H1 (cell line): ENCODE measurements at regions not wholly inside any gene's neighbourhood (a gene's known extent, or its start where the extent isn't known, plus 50 kb on each side); places are given as distances from the start of the nearest gene placed in this dataset.

ENCODE experiments used
- CTCF ChIA-PET: fragments of 300-600 bp; sonication (Branson Sonifier 250); formaldehyde crosslinking; loops from one replicate; lab custom pipeline; 2021; ENCODE audit not compliant: partially characterized antibody; lab: Charles Lee
- POLR2A ChIA-PET: fragments of 300-600 bp; sonication (Branson Sonifier 250); formaldehyde crosslinking; loops from one replicate; lab custom pipeline; 2021; ENCODE audit warnings: inconsistent platforms; ENCODE audit not compliant: partially characterized antibody; lab: Charles Lee
- DNase-seq, 2 experiments: peaks; one replicate each; pipeline versions ENCODE4 v3.0.0 to v3.0.0-alpha.2; 2010 to 2022; ENCODE audit warnings: low spot score in 2 of 2, low read depth in 1 of 2, mixed read lengths in 1 of 2
- FAIRE-seq: peaks from 2 replicates; lab custom pipeline; 2011; peaks lifted over from hg19 to GRCh38; lab: Jason Lieb, UNC
- H2AFZ ChIP-seq: 2 replicates; pipeline ENCODE4 v1.8.1; 2012; ENCODE audit warnings: low read length, inconsistent platforms
- H2AK5ac ChIP-seq: 2 replicates; pipeline ENCODE4 v1.6.1; 2013; ENCODE audit warnings: low read depth, low read length
- H2BK120ac ChIP-seq: replicated peaks from 2 replicates; pipeline ENCODE3; 2013; ENCODE audit warnings: low read depth, low read length, inconsistent platforms
- H2BK12ac ChIP-seq: 2 replicates; pipeline ENCODE4 v1.6.1; 2013; ENCODE audit warnings: low read depth, low read length
- H2BK15ac ChIP-seq: 2 replicates; pipeline ENCODE4 v1.6.1; 2013; ENCODE audit warnings: low read length
- H2BK20ac ChIP-seq: 2 replicates; pipeline ENCODE4 v1.6.1; 2013; ENCODE audit warnings: low read length
- H2BK5ac ChIP-seq: 2 replicates; pipeline ENCODE4 v1.6.1; 2013; ENCODE audit warnings: low read depth, low read length
- H3K14ac ChIP-seq: 2 replicates; pipeline ENCODE4 v1.6.1; 2013; ENCODE audit warnings: inconsistent platforms; ENCODE audit not compliant: insufficient read length
- H3K18ac ChIP-seq: 2 replicates; pipeline ENCODE4 v1.6.1; 2013; ENCODE audit warnings: low read length; ENCODE audit errors: extremely low read depth
- H3K23ac ChIP-seq: 2 replicates; pipeline ENCODE4 v1.6.1; 2013; ENCODE audit warnings: inconsistent platforms; ENCODE audit not compliant: insufficient read length
- H3K23me2 ChIP-seq: 2 replicates; pipeline ENCODE4 v1.6.1; 2013; ENCODE audit warnings: low read depth, low read length
- H3K27ac ChIP-seq: 2 replicates; pipeline ENCODE4 v1.6.1; 2011; ENCODE audit warnings: low read depth, low read length, inconsistent platforms
- H3K27me3 ChIP-seq, 4 experiments: replicated peaks in 1 of 4; 1 replicate in 1 of 4; 2 replicates in 3 of 4; pipeline versions ENCODE4 v1.6.1 to v1.8.1; 2011 to 2013; ENCODE audit warnings: low read length in 3 of 4, mild to moderate bottlenecking in 3 of 4, inconsistent platforms in 2 of 4, mixed read lengths in 2 of 4, moderate library complexity in 1 of 4; ENCODE audit not compliant: control insufficient read depth in 3 of 4, insufficient read depth in 3 of 4; ENCODE audit errors: extremely low read depth in 1 of 4
- H3K36me3 ChIP-seq, 4 experiments: 2 replicates each; pipeline versions ENCODE4 v1.6.1 to v1.8.1; 2011 to 2013; ENCODE audit warnings: mild to moderate bottlenecking in 4 of 4, low read length in 3 of 4, moderate library complexity in 2 of 4, control low read depth in 1 of 4, inconsistent platforms in 1 of 4; ENCODE audit not compliant: insufficient read depth in 4 of 4, control insufficient read depth in 2 of 4
- H3K4ac ChIP-seq: replicated peaks from 2 replicates; pipeline ENCODE3; 2013; ENCODE audit warnings: low read length, low read depth, mixed read lengths, inconsistent platforms; ENCODE audit not compliant: insufficient read length
- H3K4me1 ChIP-seq, 4 experiments: replicated peaks in 1 of 4; 1 replicate in 1 of 4; 2 replicates in 3 of 4; pipeline versions ENCODE4 v1.6.1 to v1.8.1; 2011 to 2013; ENCODE audit warnings: low read length in 3 of 4, inconsistent platforms in 2 of 4, mixed read lengths in 1 of 4; ENCODE audit not compliant: insufficient read depth in 4 of 4, control insufficient read depth in 3 of 4
- H3K4me2 ChIP-seq, 2 experiments: 2 replicates each; pipeline versions ENCODE4 v1.6.1 to v1.8.1; 2011 to 2013; ENCODE audit warnings: low read depth in 2 of 2, low read length in 2 of 2, control low read depth in 1 of 2, inconsistent platforms in 1 of 2, mild to moderate bottlenecking in 1 of 2; ENCODE audit not compliant: insufficient read depth in 1 of 2
- H3K4me3 ChIP-seq, 4 experiments: fragments of 200-600, 300-600 bp in 1 of 4; sonication (generic), shearing (Covaris generic), sonication (Bioruptor Twin) in 1 of 4; 2 replicates each; pipeline versions ENCODE4 v1.5.1 to v1.8.1; 2011 to 2016; ENCODE audit warnings: low read length in 4 of 4, low read depth in 3 of 4, control low read depth in 2 of 4, inconsistent platforms in 2 of 4, mild to moderate bottlenecking in 2 of 4, mixed read lengths in 1 of 4, moderate library complexity in 1 of 4; ENCODE audit not compliant: insufficient read depth in 2 of 4; ENCODE audit errors: extremely low read depth in 1 of 4
- H3K56ac ChIP-seq: replicated peaks from 2 replicates; pipeline ENCODE3; 2013; ENCODE audit warnings: low read depth, mild to moderate bottlenecking, mixed read lengths, low read length, inconsistent platforms; ENCODE audit not compliant: insufficient read length
- H3K79me1 ChIP-seq: 2 replicates; pipeline ENCODE4 v1.6.1; 2013; ENCODE audit warnings: low read depth, low read length, control low read depth
- H3K79me2 ChIP-seq, 2 experiments: 2 replicates each; pipeline versions ENCODE4 v1.6.1 to v1.8.1; 2012 to 2013; ENCODE audit warnings: low read length in 2 of 2, mild to moderate bottlenecking in 2 of 2, inconsistent platforms in 1 of 2; ENCODE audit not compliant: insufficient read depth in 2 of 2, control insufficient read depth in 1 of 2
- H3K9ac ChIP-seq, 4 experiments: replicated peaks in 1 of 4; 1 replicate in 1 of 4; 2 replicates in 3 of 4; pipeline versions ENCODE4 v1.6.1 to v1.8.1; 2011 to 2013; ENCODE audit warnings: low read depth in 3 of 4, low read length in 3 of 4, control low read depth in 2 of 4, mild to moderate bottlenecking in 2 of 4, moderate library complexity in 2 of 4, inconsistent platforms in 1 of 4; ENCODE audit errors: extremely low read depth in 1 of 4
- H3K9me3 ChIP-seq, 2 experiments: 2 replicates each; pipeline versions ENCODE4 v1.6.1 to v1.8.1; 2012 to 2013; ENCODE audit warnings: mild to moderate bottlenecking in 2 of 2, moderate library complexity in 2 of 2, control low read depth in 1 of 2, inconsistent platforms in 1 of 2, low read depth in 1 of 2, low read length in 1 of 2, mixed read lengths in 1 of 2; ENCODE audit not compliant: insufficient read depth in 2 of 2
- H4K20me1 ChIP-seq, 2 experiments: replicated peaks in 1 of 2; 2 replicates each; pipeline versions ENCODE3 to v1.8.1; 2011 to 2013; ENCODE audit warnings: inconsistent platforms in 2 of 2, low read length in 2 of 2, mild to moderate bottlenecking in 1 of 2; ENCODE audit not compliant: insufficient read depth in 2 of 2, control insufficient read depth in 1 of 2
- H4K5ac ChIP-seq: 2 replicates; pipeline ENCODE4 v1.6.1; 2013; ENCODE audit warnings: low read length, low read depth, mixed read lengths, inconsistent platforms; ENCODE audit not compliant: insufficient read length
- H4K8ac ChIP-seq: 2 replicates; pipeline ENCODE4 v1.8.0; 2013; ENCODE audit warnings: mild to moderate bottlenecking, moderate library complexity, low read length, inconsistent platforms; ENCODE audit not compliant: insufficient read depth; ENCODE audit errors: extremely low read depth
- H4K91ac ChIP-seq: replicated peaks from 2 replicates; pipeline ENCODE3; 2013; ENCODE audit warnings: low read length, mixed read lengths, inconsistent platforms; ENCODE audit not compliant: insufficient read length
- ASH2L ChIP-seq: fragments of 200-600, 300-600 bp; sonication (generic); IDR thresholded peaks from one replicate; pipeline ENCODE4 v1.7.1; 2017; ENCODE audit warnings: low read length
- CBX8 ChIP-seq: fragments of 300-800, 300-1000 bp; sonication (generic); IDR thresholded peaks from 2 replicates; pipeline ENCODE4 v1.7.1; 2016; ENCODE audit warnings: low read depth, low read length, borderline replicate concordance
- EP300 ChIP-seq, 2 experiments: IDR thresholded peaks; 1 replicate in 1 of 2; 2 replicates in 1 of 2; pipeline ENCODE4 v1.6.1; 2011 to 2012; ENCODE audit warnings: low read depth in 2 of 2, low read length in 2 of 2, mild to moderate bottlenecking in 2 of 2, borderline replicate concordance in 1 of 2, inconsistent platforms in 1 of 2, moderate library complexity in 1 of 2
- HDAC2 ChIP-seq, 2 experiments: fragments of 300-600 bp in 1 of 2; sonication (generic) in 1 of 2; IDR thresholded peaks; 2 replicates each; pipeline ENCODE4 v1.6.1; 2011 to 2012; ENCODE audit warnings: low read depth in 2 of 2, low read length in 2 of 2, mild to moderate bottlenecking in 2 of 2, moderate library complexity in 2 of 2, borderline replicate concordance in 1 of 2, inconsistent platforms in 1 of 2
- RNF2 ChIP-seq: fragments of 200-900, 300-1000 bp; sonication (generic); IDR thresholded peaks from 2 replicates; pipeline ENCODE4 v1.7.1; 2016; ENCODE audit warnings: borderline replicate concordance, low read depth, mild to moderate bottlenecking, antibody characterized with exemption, low read length; ENCODE audit not compliant: poor library complexity, severe bottlenecking; ENCODE audit errors: missing control alignments
- SIRT6 ChIP-seq: IDR thresholded peaks from one replicate; pipeline ENCODE4 v1.7.1; 2012; ENCODE audit warnings: low read length, inconsistent platforms
- SUZ12 ChIP-seq: fragments of 200-600 bp; sonication (generic); IDR thresholded peaks from 2 replicates; pipeline ENCODE4 v1.6.1; 2012; ENCODE audit warnings: mild to moderate bottlenecking, inconsistent platforms, low read length, moderate library complexity, mixed read lengths
- TCF12 ChIP-seq: IDR thresholded peaks from 2 replicates; pipeline ENCODE4 v1.6.1; 2011; ENCODE audit warnings: low read depth, mild to moderate bottlenecking, low read length
- TEAD4 ChIP-seq: IDR thresholded peaks from 2 replicates; pipeline ENCODE4 v1.6.1; 2012; ENCODE audit warnings: low read depth, low read length, inconsistent platforms, mixed read lengths
- YY1 ChIP-seq: IDR thresholded peaks from 2 replicates; pipeline ENCODE4 v1.6.1; 2011; ENCODE audit warnings: low read depth, mild to moderate bottlenecking, low read length
- ZNF274 ChIP-seq: IDR thresholded peaks from 2 replicates; pipeline ENCODE4 v1.7.0; 2012; ENCODE audit warnings: low read length, borderline replicate concordance; ENCODE audit errors: extremely low read depth
- WGBS, 2 experiments: shearing (Covaris generic) in 1 of 2; methylation state at CpG; one replicate each; pipeline versions ENCODE4 v1.1.6 to v1.1.7; 2013 to 2015; ENCODE audit warnings: low lambda C conversion rate in 2 of 2, mixed read lengths in 2 of 2, inconsistent platforms in 1 of 2, low coverage in 1 of 2, missing lambda C conversion rate in 1 of 2; ENCODE audit not compliant: insufficient replicate concordance in 2 of 2, insufficient coverage in 1 of 2, insufficient read length in 1 of 2; ENCODE audit errors: extremely low coverage in 1 of 2, missing lambda C conversion rate in 1 of 2; 5-methylcytosine and 5-hydroxymethylcytosine counted together
- TF ChIP-seq, protein P1 (sequence below): IDR thresholded peaks from 2 replicates; pipeline ENCODE4 v1.6.1; 2012; ENCODE audit warnings: low read length, inconsistent platforms

DNA sequence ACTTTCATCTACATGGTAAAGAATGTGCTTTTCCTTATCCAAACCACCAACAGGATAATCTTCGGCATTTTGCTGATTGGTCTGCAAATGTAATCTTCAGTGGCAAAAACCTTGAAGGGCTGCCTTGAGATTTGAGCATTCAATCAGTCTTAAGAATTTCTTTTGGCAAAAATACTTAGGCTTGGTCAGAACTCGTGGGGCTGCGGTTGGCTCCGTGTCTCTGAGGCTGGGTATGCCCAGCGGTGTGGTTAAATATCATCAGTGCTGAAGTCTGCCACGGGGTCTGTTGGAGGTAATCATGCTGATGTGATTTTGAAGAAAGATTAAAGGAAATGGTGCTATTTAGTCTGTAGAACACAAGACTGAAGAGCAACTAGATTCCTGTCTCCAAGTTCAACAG, 262.6 kb downstream of the EN1 start:
- Histone ChIP-seq H4K91ac (no peak overlapping the region), H2BK120ac (no peak overlapping the region), H2AFZ (no peak overlapping the region), H3K36me3 (no peaks in the 10 kb centered on the region), H3K56ac (no peak overlapping the region), H3K9ac (no peak overlapping the region), H2BK15ac (no peak overlapping the region), H4K20me1 (no peaks in the 10 kb centered on the region), H3K4ac (no peak overlapping the region), H4K5ac (no peak overlapping the region), H2BK20ac (no peak overlapping the region), H3K27me3 (peaks cover 0 to 1% (median 0%) of the 10 kb centered on the region in 4 experiments; a peak in 2 of 7 replicates), H3K14ac (no peak overlapping the region), H3K4me3 (no peak overlapping the region), H2BK12ac (no peak overlapping the region), H3K27ac (no peak overlapping the region), H3K4me1 (0 out of 7 replicates have a peak, but pooled peaks cover 0 to 2% (median 0%) of the 10 kb centered on the region in 4 experiments), H3K79me2 (no peaks in the 10 kb centered on the region), H2BK5ac (no peak overlapping the region), H3K9me3 (no peaks in the 10 kb centered on the region), H3K23ac (no peak overlapping the region), H3K4me2 (no peak overlapping the region), H2AK5ac (no peak overlapping the region), H3K23me2 (no peaks in the 10 kb centered on the region), H4K8ac (no peak overlapping the region), H3K79me1 (no peaks in the 10 kb centered on the region), H3K18ac (no peak overlapping the region)
- 95% methylated on average over 6 of the region's 6 CpGs; no CpG with 5 or more reads in 1 of the 2 experiments for WGBS, 2 experiments
- DNase-seq (no peak), FAIRE-seq (no peak)
- ChIA-PET POLR2A (no interaction called here), CTCF (interaction anchor here (0.7 to 1.5 kb wide), 3 partner anchors 13 to 50 kb away, joined by 3 to 4 read pairs (median 3); no protein-coding TSS in a partner anchor)
- TF ChIP-seq ASH2L = no peak
- TF ChIP-seq, protein P1, sequence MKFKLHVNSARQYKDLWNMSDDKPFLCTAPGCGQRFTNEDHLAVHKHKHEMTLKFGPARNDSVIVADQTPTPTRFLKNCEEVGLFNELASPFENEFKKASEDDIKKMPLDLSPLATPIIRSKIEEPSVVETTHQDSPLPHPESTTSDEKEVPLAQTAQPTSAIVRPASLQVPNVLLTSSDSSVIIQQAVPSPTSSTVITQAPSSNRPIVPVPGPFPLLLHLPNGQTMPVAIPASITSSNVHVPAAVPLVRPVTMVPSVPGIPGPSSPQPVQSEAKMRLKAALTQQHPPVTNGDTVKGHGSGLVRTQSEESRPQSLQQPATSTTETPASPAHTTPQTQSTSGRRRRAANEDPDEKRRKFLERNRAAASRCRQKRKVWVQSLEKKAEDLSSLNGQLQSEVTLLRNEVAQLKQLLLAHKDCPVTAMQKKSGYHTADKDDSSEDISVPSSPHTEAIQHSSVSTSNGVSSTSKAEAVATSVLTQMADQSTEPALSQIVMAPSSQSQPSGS = no peak
- TF ChIP-seq RNF2 = no peak
- no peak for TF ChIP-seq CBX8
- TF ChIP-seq HDAC2 (IDR thresholded peaks at IDR 0.05; ENCODE audit: borderline replicate concordance in 1 of 2, low read depth in 2 of 2, low read length in 2 of 2) = no peak
- TF ChIP-seq TCF12 = no peak
- no peak for TF ChIP-seq SIRT6
- no peak for TF ChIP-seq ZNF274
- TF ChIP-seq YY1 = no peak
- TF ChIP-seq TEAD4 = no peak
- no peak for TF ChIP-seq EP300 (IDR thresholded peaks at IDR 0.05; ENCODE audit: borderline replicate concordance in 1 of 2, low read depth in 2 of 2, low read length in 2 of 2)
- no peak for TF ChIP-seq SUZ12
